Epithelial cell of esophagus (primary cell): ENCODE measurements at regions not wholly inside any gene's neighbourhood (a gene's known extent, or its start where the extent isn't known, plus 50 kb on each side); places are given as distances from the start of the nearest gene placed in this dataset.

Experiments used
- DNase-seq: peaks from one replicate; pipeline ENCODE4 v3.0.0; 2010; ENCODE audit warnings: low read depth
- H3K4me3 ChIP-seq: 2 replicates; pipeline ENCODE4 v1.5.1; 2011; ENCODE audit warnings: mild to moderate bottlenecking, low read length, control low read depth
- TF ChIP-seq, protein P1 (sequence below): IDR thresholded peaks from 2 replicates; pipeline ENCODE4 v1.5.1; 2011; ENCODE audit warnings: low read depth, mild to moderate bottlenecking, low read length, control low read depth, inconsistent platforms; ENCODE audit not compliant: insufficient read depth; ENCODE audit errors: missing control alignments

DNA sequence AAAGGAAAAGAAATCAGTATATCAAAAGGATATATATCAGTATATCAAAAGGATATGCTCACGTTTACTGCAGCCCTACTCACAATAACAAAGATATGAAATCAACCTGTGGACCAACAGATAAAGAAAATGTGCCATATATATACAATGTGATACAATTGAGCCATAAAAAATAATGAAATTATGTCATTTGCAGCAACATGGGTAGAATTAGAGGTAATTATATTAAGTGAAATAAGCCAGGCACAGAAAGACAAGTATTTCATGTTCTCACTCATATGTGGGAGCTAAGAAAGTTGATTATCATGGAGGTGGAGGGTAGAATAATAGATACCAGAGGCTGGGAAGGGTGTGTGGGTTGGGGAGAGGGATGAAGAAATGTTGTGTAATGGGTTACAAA lies 102.9 kb upstream of the MARCKS start:
- no peak overlapping the region for H3K4me3 ChIP-seq
- TF ChIP-seq, protein P1, sequence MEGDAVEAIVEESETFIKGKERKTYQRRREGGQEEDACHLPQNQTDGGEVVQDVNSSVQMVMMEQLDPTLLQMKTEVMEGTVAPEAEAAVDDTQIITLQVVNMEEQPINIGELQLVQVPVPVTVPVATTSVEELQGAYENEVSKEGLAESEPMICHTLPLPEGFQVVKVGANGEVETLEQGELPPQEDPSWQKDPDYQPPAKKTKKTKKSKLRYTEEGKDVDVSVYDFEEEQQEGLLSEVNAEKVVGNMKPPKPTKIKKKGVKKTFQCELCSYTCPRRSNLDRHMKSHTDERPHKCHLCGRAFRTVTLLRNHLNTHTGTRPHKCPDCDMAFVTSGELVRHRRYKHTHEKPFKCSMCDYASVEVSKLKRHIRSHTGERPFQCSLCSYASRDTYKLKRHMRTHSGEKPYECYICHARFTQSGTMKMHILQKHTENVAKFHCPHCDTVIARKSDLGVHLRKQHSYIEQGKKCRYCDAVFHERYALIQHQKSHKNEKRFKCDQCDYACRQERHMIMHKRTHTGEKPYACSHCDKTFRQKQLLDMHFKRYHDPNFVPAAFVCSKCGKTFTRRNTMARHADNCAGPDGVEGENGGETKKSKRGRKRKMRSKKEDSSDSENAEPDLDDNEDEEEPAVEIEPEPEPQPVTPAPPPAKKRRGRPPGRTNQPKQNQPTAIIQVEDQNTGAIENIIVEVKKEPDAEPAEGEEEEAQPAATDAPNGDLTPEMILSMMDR, result no peak
- DNase-seq, result no peak

DNA sequence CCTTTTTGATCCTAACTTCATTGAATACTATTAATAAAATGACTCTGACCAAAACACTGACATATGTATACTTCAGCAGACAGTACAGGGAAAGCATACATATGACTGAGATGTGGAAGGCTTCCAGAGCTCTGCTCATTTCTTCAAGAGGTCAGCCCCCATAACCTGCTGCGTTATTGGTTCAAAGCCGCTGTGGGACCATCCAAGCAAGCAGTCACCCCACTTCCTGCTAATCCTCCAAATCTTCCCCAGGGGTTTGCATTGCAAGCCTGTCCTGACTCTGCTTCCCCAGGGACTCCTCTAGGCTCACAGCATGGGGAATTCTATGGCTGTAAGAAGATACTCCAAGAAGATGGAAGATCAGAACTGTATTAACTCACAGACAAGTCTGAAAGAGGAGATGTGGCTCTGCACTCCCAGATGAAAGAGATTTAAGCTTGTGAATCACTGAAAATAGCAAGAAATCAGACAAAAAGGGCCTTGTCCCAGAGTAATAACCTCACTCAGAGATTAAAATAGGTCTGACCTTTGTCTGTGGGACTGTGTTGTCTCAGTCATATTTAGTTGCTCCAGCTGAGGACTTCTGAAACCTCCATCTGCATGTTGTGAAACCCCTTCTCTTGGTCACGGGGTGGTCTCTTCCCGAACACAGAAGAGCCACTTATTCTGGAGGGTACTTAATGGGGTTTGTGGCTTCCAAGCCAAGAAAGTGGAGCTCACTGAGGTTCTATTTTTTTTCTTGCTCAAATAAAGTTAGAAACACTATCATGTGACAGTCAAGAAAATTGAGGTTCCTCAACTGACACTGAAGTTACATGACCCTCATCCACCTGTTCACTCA lies 101.5 kb upstream of the MARCKS start:
- TF ChIP-seq, protein P1, result no peak
- H3K4me3 ChIP-seq, result no peak overlapping the region
- DNase-seq, result no peak

DNA sequence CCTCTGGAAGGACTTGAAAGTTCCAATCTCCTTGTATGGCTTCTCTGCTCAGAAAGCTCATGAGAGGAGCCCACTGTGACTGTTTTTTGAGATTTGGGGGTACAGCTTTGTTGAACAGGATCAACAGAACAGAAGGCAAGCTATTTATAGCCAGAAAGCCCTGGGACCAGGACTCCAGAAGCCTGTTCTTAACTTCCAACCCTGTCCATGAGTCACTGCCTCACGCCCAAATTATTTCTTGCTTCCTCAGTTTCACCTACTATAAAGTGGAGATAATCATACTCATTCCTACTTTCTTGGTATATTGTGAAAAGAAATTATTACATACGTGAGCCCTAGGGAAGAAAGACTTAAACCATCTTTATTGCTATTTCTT lies 100.9 kb upstream of the MARCKS start:
- H3K4me3 ChIP-seq, result no peak overlapping the region
- TF ChIP-seq, protein P1, result no peak
- DNase-seq, result peak; percentile 11

DNA sequence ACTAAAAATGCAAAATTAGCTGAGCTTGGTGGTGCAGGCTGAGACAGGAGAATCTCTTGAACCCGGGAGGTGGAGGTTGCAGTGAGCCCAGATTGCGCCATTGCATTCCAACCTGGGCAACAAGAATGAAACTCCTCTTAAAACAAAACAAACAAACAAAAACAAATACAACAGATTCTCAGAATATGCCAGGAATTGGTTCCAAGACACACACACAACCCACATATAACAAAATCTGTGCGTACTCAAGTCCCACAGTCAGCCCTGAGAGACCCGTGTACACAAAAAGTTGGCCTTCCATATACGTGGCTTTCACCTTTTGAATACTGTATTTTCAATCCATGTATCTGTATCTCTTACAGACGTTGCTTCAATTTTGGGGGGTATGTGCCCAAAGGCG lies 98.9 kb upstream of the MARCKS start:
- TF ChIP-seq, protein P1, result no peak
- H3K4me3 ChIP-seq, result no peak overlapping the region
- DNase-seq, result no peak

DNA sequence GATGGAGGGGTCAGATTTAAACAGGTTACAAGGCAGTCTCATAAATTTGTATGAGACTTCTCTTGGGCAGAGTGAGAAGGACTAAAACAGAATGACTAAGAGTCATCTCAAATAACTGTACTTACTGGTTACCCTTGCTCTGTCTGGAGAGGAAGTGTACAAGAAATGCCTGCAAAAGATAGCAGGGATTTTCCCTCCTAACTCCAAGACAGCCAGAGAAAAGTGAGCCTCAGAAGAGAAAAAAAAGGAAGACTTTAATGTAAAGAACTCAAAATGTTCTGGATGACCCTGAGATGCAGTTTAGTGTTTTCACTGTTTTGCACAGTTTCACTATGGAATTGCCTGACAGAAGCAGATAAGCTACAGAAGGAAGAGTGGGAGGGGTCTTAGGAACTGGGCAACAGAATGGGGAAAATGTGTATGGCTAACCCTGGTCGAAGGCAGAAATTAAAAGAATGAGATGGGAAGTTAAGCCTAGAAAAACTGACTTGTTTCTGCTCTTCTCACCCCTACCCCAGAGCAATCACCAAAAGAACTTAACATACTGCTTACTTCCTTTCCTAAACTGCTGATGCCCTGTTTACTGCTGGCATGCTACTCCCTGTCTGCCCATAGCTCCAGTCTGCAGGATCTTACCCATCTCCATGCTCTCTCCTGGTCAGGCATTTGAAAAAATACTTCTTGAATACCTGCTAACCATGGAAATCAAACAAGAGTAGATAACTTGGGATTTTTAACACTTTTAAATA lies 98.1 kb upstream of the MARCKS start:
- H3K4me3 ChIP-seq, result no peak overlapping the region
- DNase-seq, result peak; percentile 59
- TF ChIP-seq, protein P1, result no peak

DNA sequence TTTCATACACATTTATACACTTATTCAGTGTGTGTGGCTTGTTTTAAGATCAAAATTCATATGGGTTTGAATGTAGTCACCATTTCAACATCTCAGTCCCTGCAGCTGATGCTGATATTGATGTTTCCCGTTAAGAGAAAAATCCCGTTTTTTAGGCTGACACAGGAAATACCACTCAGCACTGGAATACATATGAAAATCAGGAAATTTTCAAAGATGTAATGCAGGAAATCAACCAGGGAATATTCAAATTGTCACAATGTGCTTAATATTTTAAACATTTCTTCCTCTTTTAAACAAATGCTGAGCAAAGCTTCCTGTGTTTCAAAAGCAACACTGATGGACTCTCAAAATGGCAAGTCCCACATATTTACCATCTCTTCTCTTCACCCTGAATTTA lies 94.5 kb upstream of the MARCKS start:
- H3K4me3 ChIP-seq, result no peak overlapping the region
- TF ChIP-seq, protein P1, result no peak
- no peak for DNase-seq

DNA sequence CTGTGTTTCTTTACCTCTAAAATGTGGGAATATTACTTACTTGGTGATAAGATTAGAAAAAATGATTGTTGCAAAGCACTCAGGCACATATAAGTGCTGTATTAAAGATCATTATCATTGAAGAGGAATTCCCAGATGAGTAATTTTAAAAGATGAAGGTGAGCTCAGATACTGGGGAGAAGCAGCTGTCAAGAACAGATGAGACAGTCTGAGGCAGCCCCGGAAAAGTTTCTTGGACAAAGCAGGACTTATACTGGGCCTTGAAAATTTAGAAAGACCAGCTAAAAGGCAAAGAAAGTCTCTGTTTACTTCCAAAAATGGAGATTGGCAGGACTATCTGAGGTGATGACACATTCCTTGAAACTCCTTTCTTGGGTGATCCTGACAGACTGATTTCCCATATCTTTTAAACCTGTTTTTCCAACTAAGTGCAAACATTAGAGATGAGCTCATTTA lies 93.8 kb upstream of the MARCKS start:
- peak; percentile 88 for DNase-seq
- TF ChIP-seq, protein P1, result no peak
- no peak overlapping the region for H3K4me3 ChIP-seq
